GM19351 (cell line): ENCODE measurements at regions not wholly inside any gene's neighbourhood (a gene's known extent, or its start where the extent isn't known, plus 50 kb on each side); places are given as distances from the start of the nearest gene placed in this dataset.
"Not testable (repeated sequence)": the region's sequence is repeated elsewhere in the genome, so short reads cannot be mapped to it uniquely, and the experiment has no call there.

ENCODE experiments used
- ATAC-seq: cut with Tn5 transposase; IDR thresholded peaks from one replicate; pipeline ENCODE4 v1.9.1; 2021; ENCODE audit warnings: mild to moderate bottlenecking, moderate library complexity; ENCODE audit not compliant: unreplicated experiment

DNA sequence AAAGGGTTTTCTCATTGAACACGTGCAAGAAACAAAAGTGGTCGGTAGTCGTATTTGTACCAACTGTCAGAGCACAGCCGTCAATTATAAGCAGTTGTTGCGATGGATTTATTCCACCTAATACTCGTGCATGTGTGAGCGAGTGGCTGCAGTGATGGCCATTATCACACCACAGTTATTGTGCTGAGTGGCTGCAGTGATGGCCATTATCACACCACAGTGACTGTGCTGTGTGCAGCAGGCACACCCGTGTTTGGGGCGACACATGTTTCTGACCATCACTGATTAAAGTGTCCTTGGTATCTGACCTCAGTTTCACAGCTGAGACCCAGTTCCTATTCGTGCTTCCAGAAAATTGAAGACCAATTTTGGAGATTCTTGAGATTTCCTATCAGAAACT lies 142.9 kb upstream of the PFKP start:
- no peak for ATAC-seq

- ATAC-seq = no peak
Measured at GRCh38 chr10:2921956-2922680, 145.2 kb upstream of the PFKP start.

GRCh38 chr10:2920637-2921036 lies 146.7 kb upstream of the PFKP start:
- ATAC-seq = no peak

- no peak for ATAC-seq
Measured at GRCh38 chr10:2920168-2920567, 147.2 kb upstream of the PFKP start.

DNA sequence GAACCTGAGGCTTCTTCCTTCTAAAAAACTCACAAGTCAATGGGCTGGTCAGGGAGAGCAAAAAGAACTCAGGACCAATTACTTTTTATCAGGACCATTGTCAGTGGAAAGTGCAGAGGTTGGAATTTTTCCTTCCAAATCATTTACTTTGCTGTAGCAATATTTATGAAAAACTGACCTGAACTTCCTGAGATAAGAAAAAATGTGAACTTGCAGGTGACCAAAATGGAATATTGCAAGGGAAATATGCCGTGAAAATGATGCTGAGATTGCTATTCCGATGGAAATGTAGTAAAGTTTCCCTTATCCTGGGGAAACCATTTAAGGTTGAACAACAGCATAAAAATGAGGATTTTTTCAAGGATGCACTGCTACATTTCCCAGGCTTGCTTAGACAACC lies 148.3 kb upstream of the PFKP start:
- ATAC-seq = no peak

DNA sequence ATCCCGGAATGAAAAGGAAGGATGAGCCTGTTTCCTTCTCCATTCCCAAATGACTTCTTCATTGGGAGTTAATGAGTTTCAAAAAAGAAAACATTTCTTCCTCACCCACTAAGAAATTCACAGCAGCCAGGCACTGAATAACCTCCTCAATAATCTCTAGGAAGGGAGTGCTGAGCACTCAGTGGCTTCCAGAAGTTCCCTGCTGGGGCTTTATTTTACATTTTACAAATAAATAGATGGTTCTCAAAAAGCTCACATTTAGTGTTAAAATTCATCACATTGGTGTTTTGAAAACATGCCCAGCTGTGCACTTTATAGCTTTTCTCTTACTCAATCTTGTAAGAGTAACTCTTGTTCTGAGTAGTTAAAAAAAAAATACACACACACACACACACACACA lies 148.9 kb upstream of the PFKP start:
- ATAC-seq = no peak

DNA sequence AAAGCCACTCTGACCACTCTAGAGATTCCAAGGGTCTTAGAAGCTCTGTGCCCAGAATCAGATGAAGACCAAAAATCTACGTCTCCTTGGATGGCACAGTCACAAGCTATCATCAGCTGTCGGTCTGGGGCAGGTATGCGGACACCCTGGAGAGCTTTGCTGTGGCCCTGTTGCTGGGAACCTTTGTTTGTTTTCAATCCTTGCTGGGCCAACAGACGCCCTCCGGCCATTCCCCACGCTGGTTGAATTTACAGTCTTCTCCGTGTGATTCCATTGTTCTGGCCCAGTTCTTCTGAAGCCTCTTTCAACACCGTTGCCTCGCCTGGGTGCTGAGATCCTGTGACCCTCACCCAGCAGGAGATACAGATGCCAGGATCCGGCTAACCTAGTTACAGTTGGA lies 149.4 kb upstream of the PFKP start:
- ATAC-seq = no peak

- ATAC-seq = no peak
Measured at GRCh38 chr10:2915412-2915811, 151.9 kb upstream of the PFKP start.

- ATAC-seq = no peak
Measured at GRCh38 chr10:2914741-2915140, 152.6 kb upstream of the PFKP start.

GRCh38 chr10:2913474-2913873 lies 153.9 kb upstream of the PFKP start:
- ATAC-seq = no peak

DNA sequence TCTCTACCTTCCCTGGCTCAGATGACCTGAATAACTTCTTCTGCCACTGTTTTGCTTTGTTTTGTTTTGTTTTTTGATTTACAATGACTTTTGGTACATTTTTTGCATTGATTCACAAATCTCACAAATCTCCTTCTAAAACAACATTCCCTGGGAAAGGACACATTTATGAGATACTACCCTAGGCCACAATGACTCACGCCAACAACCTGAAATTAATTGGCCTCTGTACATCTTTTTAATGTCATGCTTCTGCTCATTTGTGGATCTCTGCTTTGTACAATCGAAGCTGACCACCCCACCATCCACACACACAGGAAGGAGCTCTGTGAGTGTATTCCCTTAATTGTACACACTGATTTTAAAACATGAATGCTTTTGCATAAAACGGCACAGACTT lies 156.7 kb upstream of the PFKP start:
- ATAC-seq = no peak

- ATAC-seq = no peak
Measured at GRCh38 chr10:2909921-2910320, 157.4 kb upstream of the PFKP start.

GRCh38 chr10:2908851-2909630 lies 158.3 kb upstream of the PFKP start:
- ATAC-seq = no peak

- no peak for ATAC-seq
Measured at GRCh38 chr10:2906974-2907373, 160.4 kb upstream of the PFKP start.

- ATAC-seq = no peak
Measured at GRCh38 chr10:2905851-2906250, 161.5 kb upstream of the PFKP start.

DNA sequence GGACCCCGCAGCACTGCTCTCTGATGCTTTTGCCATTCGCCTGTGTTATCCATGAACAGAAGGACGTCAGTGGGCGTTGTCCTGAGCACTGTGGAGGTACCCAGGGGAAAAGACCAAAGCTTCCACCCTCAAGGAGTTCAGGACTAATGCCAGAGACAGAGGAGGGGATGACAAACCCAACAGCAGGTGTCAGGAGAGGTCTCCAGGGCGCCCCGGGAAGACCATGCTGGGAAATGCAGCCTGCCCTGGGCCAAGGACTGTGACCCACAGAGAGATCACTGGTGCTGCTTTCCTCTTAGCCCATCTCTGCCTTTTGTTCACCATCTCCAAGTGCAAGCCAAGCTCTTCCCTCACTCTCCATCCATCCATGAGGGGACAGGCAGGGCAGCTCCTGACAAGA lies 166.8 kb upstream of the PFKP start:
- ATAC-seq = no peak

- no peak for ATAC-seq
Measured at GRCh38 chr10:2899246-2899951, 167.9 kb upstream of the PFKP start.

DNA sequence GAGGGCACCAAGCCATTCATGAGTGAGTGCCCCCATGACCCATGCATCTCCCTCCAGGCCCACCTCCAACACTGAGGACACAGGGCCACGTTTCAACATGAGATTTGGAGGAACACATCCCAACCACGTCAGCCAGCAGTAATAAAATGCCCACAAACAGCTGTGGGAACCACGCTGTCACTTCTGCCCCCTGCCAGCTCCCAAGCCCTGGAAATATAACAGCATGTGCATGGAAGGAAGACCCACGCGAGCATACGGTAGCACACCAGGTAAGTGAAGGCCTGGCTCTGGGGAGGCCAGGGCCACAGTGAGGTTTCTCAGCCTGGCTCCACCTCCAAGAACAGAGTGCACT lies 168.9 kb upstream of the PFKP start:
- ATAC-seq = no peak

DNA sequence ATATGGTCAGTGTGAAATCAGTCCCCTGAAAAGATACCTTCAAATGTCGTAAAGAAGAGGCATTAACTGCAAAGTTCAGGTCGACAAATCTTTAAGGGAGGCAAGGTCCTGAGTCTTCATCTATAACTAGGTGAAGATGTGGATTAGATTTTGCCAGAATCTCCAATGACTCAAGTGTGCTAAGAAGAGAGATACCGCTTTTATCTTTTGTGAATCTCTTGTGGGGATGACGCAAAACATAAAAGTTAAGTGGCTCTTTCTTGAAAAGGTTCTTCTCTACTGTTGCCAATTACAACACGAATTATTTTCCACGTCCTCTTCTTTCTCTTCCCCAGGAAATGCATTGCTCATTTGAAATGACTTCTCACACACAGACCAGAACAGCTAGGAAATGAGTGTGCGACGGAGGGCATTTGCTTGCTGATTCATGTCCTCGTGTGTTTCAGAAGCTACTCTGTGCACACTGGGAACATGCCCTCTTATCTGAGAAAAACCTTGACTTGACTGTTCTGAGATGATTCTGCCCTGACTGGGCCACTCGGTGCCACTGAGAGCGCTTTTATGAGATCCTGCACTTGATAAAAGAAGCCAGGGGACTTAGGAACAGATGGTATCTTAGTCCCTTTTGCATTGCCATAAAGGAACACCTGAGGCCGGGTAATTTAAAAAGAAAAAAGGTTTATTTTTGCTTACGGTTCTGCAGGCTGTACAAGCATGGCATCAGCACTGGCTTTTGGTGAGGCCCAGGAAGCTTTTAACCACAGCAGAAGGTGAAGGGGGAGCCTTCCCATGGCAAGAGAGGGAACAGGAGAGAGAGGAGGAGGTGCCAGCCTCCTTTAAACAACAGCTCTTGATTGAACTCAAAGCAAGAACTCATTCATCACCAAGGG lies 169.5 kb upstream of the PFKP start:
- no peak for ATAC-seq

- ATAC-seq = not testable (repeated sequence)
Measured at GRCh38 chr10:2896334-2896733, 171.0 kb upstream of the PFKP start.

DNA sequence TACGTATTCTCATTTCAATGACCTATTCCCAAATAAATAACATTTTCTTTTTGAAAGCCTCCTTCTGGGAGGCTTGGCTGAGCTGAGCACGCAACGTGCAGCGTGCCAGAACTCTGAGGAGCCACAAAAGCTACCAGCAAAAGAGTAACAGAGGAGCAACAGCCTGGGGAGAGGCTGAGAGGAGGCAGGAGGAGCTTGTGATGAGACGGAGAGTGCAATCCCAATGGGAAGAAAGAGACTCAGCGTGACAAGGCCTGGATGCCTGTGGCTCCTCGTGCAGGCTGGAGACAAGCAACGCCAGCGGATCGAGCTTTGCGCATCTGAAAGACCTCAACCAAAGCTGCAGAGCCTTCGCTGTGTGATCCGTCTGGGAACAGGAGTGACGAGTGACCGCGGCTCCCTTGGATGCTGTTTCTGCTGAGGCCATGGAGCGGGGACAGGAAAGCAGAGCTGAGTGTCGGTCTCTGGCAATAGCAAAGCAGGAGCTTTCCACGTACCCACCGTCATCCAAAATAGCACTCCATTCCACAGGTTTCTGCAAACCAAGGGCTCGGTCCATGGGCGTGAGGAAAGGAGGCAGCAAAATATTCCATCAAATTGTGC lies 171.7 kb upstream of the PFKP start:
- ATAC-seq = no peak
